Fibroblast of lung (primary cell): ENCODE measurements at regions not wholly inside any gene's neighbourhood (a gene's known extent, or its start where the extent isn't known, plus 50 kb on each side); places are given as distances from the start of the nearest gene placed in this dataset.
"Not testable (repeated sequence)": the region's sequence is repeated elsewhere in the genome, so short reads cannot be mapped to it uniquely, and the experiment has no call there.

Experiments used
- DNase-seq, 2 donors: peaks; one replicate each; pipeline versions ENCODE4 v3.0.0 to v3.0.0-alpha.2; 2010; ENCODE audit warnings: low read depth in 2 of 2
- H2AFZ ChIP-seq: 2 replicates; pipeline ENCODE4 v1.5.1; 2012; ENCODE audit warnings: low read length, control low read depth, inconsistent platforms
- H3K27ac ChIP-seq: 2 replicates; pipeline ENCODE4 v1.5.1; 2011; ENCODE audit warnings: low read length, control low read depth; ENCODE audit not compliant: insufficient read depth
- H3K27me3 ChIP-seq: 2 replicates; pipeline ENCODE4 v1.5.1; 2011; ENCODE audit warnings: mild to moderate bottlenecking, low read length; ENCODE audit not compliant: control insufficient read depth, insufficient read depth
- H3K36me3 ChIP-seq: 2 replicates; pipeline ENCODE4 v1.5.1; 2011; ENCODE audit warnings: low read length; ENCODE audit not compliant: control insufficient read depth, insufficient read depth
- H3K4me1 ChIP-seq: 2 replicates; pipeline ENCODE4 v1.5.1; 2011; ENCODE audit warnings: low read length; ENCODE audit not compliant: control insufficient read depth, insufficient read depth; ENCODE audit errors: extremely low read depth
- H3K4me2 ChIP-seq: 2 replicates; pipeline ENCODE4 v1.5.1; 2011; ENCODE audit warnings: low read length, control low read depth; ENCODE audit not compliant: insufficient read depth; ENCODE audit errors: extremely low read depth
- H3K4me3 ChIP-seq, 4 experiments: fragments of 200-600 bp in 1 of 4; sonication (generic) in 1 of 4; replicated peaks in 1 of 4; 2 replicates each; pipeline ENCODE4 v1.5.1; 2011 to 2016; ENCODE audit warnings: low read length in 4 of 4, low read depth in 3 of 4, mild to moderate bottlenecking in 3 of 4, control low read depth in 2 of 4, inconsistent platforms in 1 of 4, mixed read lengths in 1 of 4; ENCODE audit not compliant: insufficient read depth in 1 of 4; ENCODE audit errors: control extremely low read depth in 1 of 4
- H3K79me2 ChIP-seq: 2 replicates; pipeline ENCODE4 v1.5.1; 2012; ENCODE audit warnings: mild to moderate bottlenecking, low read length, inconsistent platforms; ENCODE audit not compliant: control insufficient read depth, insufficient read depth
- H3K9ac ChIP-seq: 2 replicates; pipeline ENCODE4 v1.5.1; 2011; ENCODE audit warnings: mild to moderate bottlenecking, low read length, control low read depth; ENCODE audit not compliant: insufficient read depth
- H3K9me3 ChIP-seq: 2 replicates; pipeline ENCODE4 v1.5.1; 2012; ENCODE audit warnings: low read depth, low read length; ENCODE audit not compliant: control insufficient read depth, insufficient read depth
- H4K20me1 ChIP-seq: 2 replicates; pipeline ENCODE4 v1.5.1; 2011; ENCODE audit warnings: low read length; ENCODE audit not compliant: control insufficient read depth, insufficient read depth; ENCODE audit errors: extremely low read depth
- EZH2 ChIP-seq: IDR thresholded peaks from 2 replicates; pipeline ENCODE4 v1.5.1; 2012; ENCODE audit warnings: low read length, control low read depth, mild to moderate bottlenecking; ENCODE audit errors: missing control alignments
- TF ChIP-seq, protein P1 (sequence below), 2 donors: IDR thresholded peaks in 1 of 2; conservative IDR thresholded peaks in 1 of 2; 1 replicate in 1 of 2; 2 replicates in 1 of 2; pipeline ENCODE4 v1.5.1; 2011 to 2012; ENCODE audit warnings: low read length in 2 of 2, control low read depth in 1 of 2, inconsistent platforms in 1 of 2, low read depth in 1 of 2, mild to moderate bottlenecking in 1 of 2

DNA sequence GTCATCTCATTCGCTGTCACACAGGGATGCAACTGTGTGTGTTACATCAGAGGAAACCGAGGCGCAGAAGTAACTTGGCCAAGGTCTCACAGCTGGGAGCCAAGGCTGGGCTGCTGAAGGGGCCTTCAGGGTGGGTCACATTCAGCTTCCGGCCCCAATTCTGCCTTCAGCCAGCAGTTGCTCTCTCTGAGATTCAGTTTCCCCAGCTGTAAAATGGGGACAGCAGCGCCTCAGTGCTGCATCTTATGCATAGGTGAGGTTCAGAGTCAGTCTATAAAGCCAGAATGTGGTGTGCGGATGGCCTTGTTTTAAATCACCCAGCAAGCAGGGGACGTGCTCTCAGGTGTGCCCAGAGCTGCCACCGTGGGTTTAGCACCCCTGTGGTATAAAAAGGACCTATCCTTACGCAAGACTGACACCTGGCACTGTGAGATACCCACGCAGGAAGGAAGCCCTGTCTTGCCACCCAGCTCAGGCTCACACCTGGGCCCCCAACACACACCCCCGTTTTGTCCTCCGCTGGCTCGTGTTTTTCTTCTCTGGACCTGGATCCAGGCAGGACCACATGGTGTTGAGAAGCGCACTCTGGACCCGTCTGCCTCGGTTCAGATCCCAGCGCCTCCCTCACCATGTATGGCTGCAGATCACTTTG lies 94.6 kb upstream of the GSE1 start:
- Histone ChIP-seq H3K36me3 (no peaks in the 10 kb centered on the region), H3K27me3 (no peaks in the 10 kb centered on the region), H3K27ac (no peak overlapping the region), H3K4me1 (peaks cover 35% of the 10 kb centered on the region), H3K79me2 (no peaks in the 10 kb centered on the region), H3K4me2 (no peak overlapping the region), H3K4me3 (no peak overlapping the region), H4K20me1 (no peaks in the 10 kb centered on the region), H3K9me3 (no peaks in the 10 kb centered on the region), H2AFZ (no peak overlapping the region), H3K9ac (no peak overlapping the region)
- TF ChIP-seq, protein P1, sequence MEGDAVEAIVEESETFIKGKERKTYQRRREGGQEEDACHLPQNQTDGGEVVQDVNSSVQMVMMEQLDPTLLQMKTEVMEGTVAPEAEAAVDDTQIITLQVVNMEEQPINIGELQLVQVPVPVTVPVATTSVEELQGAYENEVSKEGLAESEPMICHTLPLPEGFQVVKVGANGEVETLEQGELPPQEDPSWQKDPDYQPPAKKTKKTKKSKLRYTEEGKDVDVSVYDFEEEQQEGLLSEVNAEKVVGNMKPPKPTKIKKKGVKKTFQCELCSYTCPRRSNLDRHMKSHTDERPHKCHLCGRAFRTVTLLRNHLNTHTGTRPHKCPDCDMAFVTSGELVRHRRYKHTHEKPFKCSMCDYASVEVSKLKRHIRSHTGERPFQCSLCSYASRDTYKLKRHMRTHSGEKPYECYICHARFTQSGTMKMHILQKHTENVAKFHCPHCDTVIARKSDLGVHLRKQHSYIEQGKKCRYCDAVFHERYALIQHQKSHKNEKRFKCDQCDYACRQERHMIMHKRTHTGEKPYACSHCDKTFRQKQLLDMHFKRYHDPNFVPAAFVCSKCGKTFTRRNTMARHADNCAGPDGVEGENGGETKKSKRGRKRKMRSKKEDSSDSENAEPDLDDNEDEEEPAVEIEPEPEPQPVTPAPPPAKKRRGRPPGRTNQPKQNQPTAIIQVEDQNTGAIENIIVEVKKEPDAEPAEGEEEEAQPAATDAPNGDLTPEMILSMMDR (conservative IDR thresholded peaks at IDR 0.05 in 1 of 2, IDR thresholded peaks at IDR 0.05 in 1 of 2; ENCODE audit: low read depth in 1 of 2, low read length in 2 of 2) = no peak
- no peak for TF ChIP-seq EZH2
- no peak for DNase-seq

- H2AFZ ChIP-seq, H3K4me2 ChIP-seq, H3K9ac ChIP-seq, H3K36me3 ChIP-seq, H3K9me3 ChIP-seq, H3K27me3 ChIP-seq, H3K27ac ChIP-seq, H3K79me2 ChIP-seq, H4K20me1 ChIP-seq, DNase-seq, H3K4me3 ChIP-seq: not testable (repeated sequence)
- H3K4me1 ChIP-seq = peaks cover 32% of the 10 kb centered on the region
Measured at GRCh38 chr16:85519050-85519440, 94.1 kb upstream of the GSE1 start.

DNA sequence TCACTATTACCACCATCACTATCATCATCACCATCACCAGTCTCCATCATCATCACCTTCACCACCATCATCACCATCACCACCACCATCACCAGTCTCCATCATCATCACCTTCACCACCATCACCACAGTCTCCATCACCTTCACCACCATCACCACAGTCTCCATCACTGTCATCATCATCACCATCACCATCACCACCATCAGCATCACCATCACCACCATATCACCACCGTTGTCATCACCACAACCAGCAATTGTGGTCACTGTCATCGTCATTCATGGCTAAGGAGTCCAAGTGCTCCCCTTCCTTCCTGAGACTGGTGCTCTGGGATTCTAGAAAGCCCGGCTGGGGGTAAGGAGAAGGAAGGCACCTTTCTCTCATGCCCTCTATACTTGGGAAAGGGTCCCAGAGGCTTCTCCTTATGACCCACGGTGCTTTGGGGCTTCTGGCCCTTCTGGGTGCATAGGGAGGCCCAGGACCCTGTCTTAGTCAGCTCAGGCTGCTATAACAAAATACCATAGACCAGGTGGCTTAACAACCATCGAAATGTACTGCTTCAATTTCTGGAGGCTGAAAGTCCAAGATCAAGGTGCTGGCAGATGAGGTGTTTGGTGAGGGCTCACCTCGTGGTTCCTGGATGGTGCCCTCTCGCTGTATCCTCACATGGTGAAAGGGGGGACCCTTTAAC lies 93.4 kb upstream of the GSE1 start:
- Histone ChIP-seq H4K20me1 (no peaks in the 10 kb centered on the region), H3K27ac (no peak overlapping the region), H3K36me3 (no peaks in the 10 kb centered on the region), H3K9ac (no peak overlapping the region), H3K4me2 (no peak overlapping the region), H3K79me2 (no peaks in the 10 kb centered on the region), H3K27me3 (no peaks in the 10 kb centered on the region), H3K4me1 (peaks cover 26% of the 10 kb centered on the region), H2AFZ (no peak overlapping the region), H3K4me3 (no peak overlapping the region), H3K9me3 (no peaks in the 10 kb centered on the region)
- DNase-seq = no peak
- no peak for TF ChIP-seq EZH2
- TF ChIP-seq, protein P1 (conservative IDR thresholded peaks at IDR 0.05 in 1 of 2, IDR thresholded peaks at IDR 0.05 in 1 of 2; ENCODE audit: low read depth in 1 of 2, low read length in 2 of 2) = no peak
